PC-3 (cell line): ENCODE measurements at regions not wholly inside any gene's neighbourhood (a gene's known extent, or its start where the extent isn't known, plus 50 kb on each side); places are given as distances from the start of the nearest gene placed in this dataset.

Experiments used
- ATAC-seq: fragments of 200-7000 bp; cut with Tn5 transposase; 2 replicates; pipeline ENCODE4 v1.9.1; 2020; ENCODE audit warnings: mild to moderate bottlenecking, moderate library complexity
- BruUV-seq: library from RNA; stranded (reverse); fragments of 400-500 nt; replicated peaks from 2 replicates; lab custom pipeline; 2021; lab: Mats Ljungman, UMichigan
- CTCF ChIA-PET: fragments of 300-600 bp; sonication (Branson Sonifier 250); formaldehyde crosslinking; loops from one replicate; lab custom pipeline; 2022; ENCODE audit warnings: antibody characterized with exemption; lab: Charles Lee
- POLR2A ChIA-PET: fragments of 300-600 bp; sonication (Branson Sonifier 250); formaldehyde crosslinking; loops from one replicate; lab custom pipeline; 2022; ENCODE audit warnings: antibody characterized with exemption; ENCODE audit not compliant: unreplicated experiment; lab: Charles Lee
- DNase-seq: peaks from one replicate; pipeline ENCODE4 v3.0.0-alpha.2; 2015
- H2AFZ ChIP-seq: fragments of 300-600 bp; sonication (generic); 2 replicates; pipeline ENCODE4 v1.6.0; 2016; ENCODE audit warnings: antibody characterized with exemption, low read length
- H3F3A ChIP-seq: fragments of 300-600 bp; sonication (generic); one replicate; pipeline ENCODE4 v1.6.0; 2017; ENCODE audit warnings: antibody characterized with exemption, low read length, control low read depth, mild to moderate bottlenecking; ENCODE audit not compliant: unreplicated experiment
- H3K27ac ChIP-seq: fragments of 300-600 bp; sonication (generic); 2 replicates; pipeline ENCODE4 v1.5.1; 2016; ENCODE audit warnings: mild to moderate bottlenecking, low read length
- H3K27me3 ChIP-seq: fragments of 300-600 bp; sonication (generic); 2 replicates; pipeline ENCODE4 v1.6.1; 2016; ENCODE audit warnings: low read length, mixed read lengths
- H3K36me3 ChIP-seq: fragments of 300-600 bp; sonication (generic); 2 replicates; pipeline ENCODE4 v1.6.1; 2016; ENCODE audit warnings: low read depth, mixed run types, low read length, mixed read lengths
- H3K4me1 ChIP-seq: fragments of 300-600 bp; sonication (generic); 2 replicates; pipeline ENCODE4 v1.5.1; 2016; ENCODE audit warnings: low read length; ENCODE audit not compliant: insufficient read depth
- H3K4me2 ChIP-seq: fragments of 300-600 bp; sonication (generic); 2 replicates; pipeline ENCODE4 v1.6.0; 2016; ENCODE audit warnings: low read length
- H3K4me3 ChIP-seq: fragments of 300-600 bp; sonication (generic); 2 replicates; pipeline ENCODE4 v1.5.1; 2016; ENCODE audit warnings: mild to moderate bottlenecking, low read length, mixed read lengths
- H3K79me2 ChIP-seq: fragments of 300-600 bp; sonication (generic); 2 replicates; pipeline ENCODE4 v1.6.1; 2017; ENCODE audit warnings: low read length, mixed read lengths
- H3K9ac ChIP-seq: fragments of 300-600 bp; sonication (generic); 2 replicates; pipeline ENCODE4 v1.6.0; 2016; ENCODE audit warnings: mild to moderate bottlenecking, low read length
- H3K9me2 ChIP-seq: fragments of 300-600 bp; sonication (generic); replicated peaks from 2 replicates; pipeline ENCODE4 v1.6.1; 2016; ENCODE audit warnings: mixed run types, low read length, mixed read lengths
- H3K9me3 ChIP-seq: fragments of 300-600 bp; sonication (generic); 2 replicates; pipeline ENCODE4 v1.6.1; 2016; ENCODE audit warnings: low read length, mixed read lengths
- H4K20me1 ChIP-seq: fragments of 300-600 bp; sonication (generic); 2 replicates; pipeline ENCODE4 v1.6.1; 2016; ENCODE audit warnings: low read length, mixed read lengths
- EZH2 ChIP-seq: fragments of 300-600 bp; sonication (generic); IDR thresholded peaks from one replicate; pipeline ENCODE4 v1.6.1; 2017; ENCODE audit warnings: antibody characterized with exemption, mild to moderate bottlenecking, low read length; ENCODE audit not compliant: unreplicated experiment
- EZH2phosphoT487 ChIP-seq: fragments of 300-600 bp; sonication (generic); IDR thresholded peaks from 2 replicates; pipeline ENCODE4 v1.6.1; 2018; ENCODE audit warnings: mild to moderate bottlenecking, antibody characterized with exemption, low read length, borderline replicate concordance
- intact Hi-C: fragments of 100-400 bp; cut with micrococcal nuclease; formaldehyde crosslinking; loops from 2 replicates; pipeline ENCODE4 v1.9.0; 2023
- TF ChIP-seq, protein P1 (sequence below): fragments of 300-600 bp; sonication (generic); conservative IDR thresholded peaks from 2 replicates; pipeline ENCODE4 v1.5.1; 2017; ENCODE audit warnings: antibody characterized with exemption, low read depth, mild to moderate bottlenecking, low read length

DNA sequence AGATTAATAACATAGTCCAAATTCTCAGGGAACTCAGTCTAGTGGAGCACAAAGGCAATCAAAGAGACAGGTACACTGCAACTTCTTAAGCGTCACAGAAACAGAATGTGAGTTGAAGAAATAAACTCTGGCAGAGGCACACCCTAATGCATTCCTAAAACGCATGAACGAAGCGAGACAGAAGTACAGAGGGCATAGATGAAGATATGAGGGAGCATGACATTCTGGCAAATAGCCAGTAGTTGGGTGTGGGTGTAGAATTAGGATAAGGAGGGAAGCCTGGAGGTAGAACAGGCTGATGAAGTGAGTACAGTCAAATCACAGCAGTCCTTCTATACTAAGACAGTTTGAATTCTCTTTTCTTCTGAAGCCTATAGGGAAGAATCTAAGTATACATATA is 838.7 kb upstream of the API5 start:
- CTCF ChIA-PET: no interaction called here
- no peak for DNase-seq
- Histone ChIP-seq H3K4me3 (no peak overlapping the region), H3K9me2 (no peaks in the 10 kb centered on the region), H3K27ac (no peak overlapping the region), H4K20me1 (no peaks in the 10 kb centered on the region), H3K36me3 (no peaks in the 10 kb centered on the region), H3K27me3 (no peaks in the 10 kb centered on the region), H2AFZ (no peak overlapping the region), H3K79me2 (no peaks in the 10 kb centered on the region), H3K9me3 (no peaks in the 10 kb centered on the region), H3K9ac (no peak overlapping the region), H3F3A (no peaks in the 10 kb centered on the region), H3K4me1 (no peaks in the 10 kb centered on the region), H3K4me2 (no peak overlapping the region)
- BruUV-seq: no TSS peak
- intact Hi-C loops: no loop called here
- POLR2A ChIA-PET: no interaction called here
- ATAC-seq: no peak
- TF ChIP-seq EZH2phosphoT487 (no peak), EZH2 (no peak)
- TF ChIP-seq, protein P1, sequence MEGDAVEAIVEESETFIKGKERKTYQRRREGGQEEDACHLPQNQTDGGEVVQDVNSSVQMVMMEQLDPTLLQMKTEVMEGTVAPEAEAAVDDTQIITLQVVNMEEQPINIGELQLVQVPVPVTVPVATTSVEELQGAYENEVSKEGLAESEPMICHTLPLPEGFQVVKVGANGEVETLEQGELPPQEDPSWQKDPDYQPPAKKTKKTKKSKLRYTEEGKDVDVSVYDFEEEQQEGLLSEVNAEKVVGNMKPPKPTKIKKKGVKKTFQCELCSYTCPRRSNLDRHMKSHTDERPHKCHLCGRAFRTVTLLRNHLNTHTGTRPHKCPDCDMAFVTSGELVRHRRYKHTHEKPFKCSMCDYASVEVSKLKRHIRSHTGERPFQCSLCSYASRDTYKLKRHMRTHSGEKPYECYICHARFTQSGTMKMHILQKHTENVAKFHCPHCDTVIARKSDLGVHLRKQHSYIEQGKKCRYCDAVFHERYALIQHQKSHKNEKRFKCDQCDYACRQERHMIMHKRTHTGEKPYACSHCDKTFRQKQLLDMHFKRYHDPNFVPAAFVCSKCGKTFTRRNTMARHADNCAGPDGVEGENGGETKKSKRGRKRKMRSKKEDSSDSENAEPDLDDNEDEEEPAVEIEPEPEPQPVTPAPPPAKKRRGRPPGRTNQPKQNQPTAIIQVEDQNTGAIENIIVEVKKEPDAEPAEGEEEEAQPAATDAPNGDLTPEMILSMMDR: no peak

- Histone ChIP-seq H4K20me1 (no peaks in the 10 kb centered on the region), H3K9me2 (no peaks in the 10 kb centered on the region), H3K36me3 (no peaks in the 10 kb centered on the region), H3K4me1 (no peaks in the 10 kb centered on the region), H3F3A (no peaks in the 10 kb centered on the region), H3K79me2 (no peaks in the 10 kb centered on the region), H3K27ac (no peak overlapping the region), H3K27me3 (no peaks in the 10 kb centered on the region), H2AFZ (no peak overlapping the region), H3K4me2 (no peak overlapping the region), H3K9ac (no peak overlapping the region), H3K4me3 (no peak overlapping the region), H3K9me3 (no peaks in the 10 kb centered on the region)
- ChIA-PET POLR2A (no interaction called here), CTCF (no interaction called here)
- ATAC-seq (no peak), DNase-seq (peak; percentile 19)
- no TSS peak for BruUV-seq
- intact Hi-C loops: no loop called here
- TF ChIP-seq, protein P1: no peak
- TF ChIP-seq EZH2phosphoT487: no peak
- TF ChIP-seq EZH2: no peak
Observed at GRCh38 chr11:42482822-42483221, 829.0 kb upstream of the API5 start.

GRCh38 chr11:42490506-42490905 is 821.3 kb upstream of the API5 start:
- Histone ChIP-seq H3K36me3 (no peaks in the 10 kb centered on the region), H3K27me3 (no peaks in the 10 kb centered on the region), H3K4me2 (no peak overlapping the region), H2AFZ (no peak overlapping the region), H3F3A (no peaks in the 10 kb centered on the region), H3K9me2 (no peaks in the 10 kb centered on the region), H3K9me3 (no peaks in the 10 kb centered on the region), H4K20me1 (no peaks in the 10 kb centered on the region), H3K79me2 (no peaks in the 10 kb centered on the region), H3K27ac (no peak overlapping the region), H3K9ac (no peak overlapping the region), H3K4me3 (no peak overlapping the region), H3K4me1 (no peaks in the 10 kb centered on the region)
- TF ChIP-seq, protein P1: no peak
- TF ChIP-seq EZH2phosphoT487: no peak
- TF ChIP-seq EZH2: no peak
- no TSS peak for BruUV-seq
- CTCF ChIA-PET: no interaction called here
- no peak for ATAC-seq
- intact Hi-C loops: no loop called here
- DNase-seq: no peak
- POLR2A ChIA-PET: no interaction called here
